ENCODE measurements at regions not wholly inside any gene's neighbourhood (a gene's known extent, or its start where the extent isn't known, plus 50 kb on each side); places are given as distances from the start of the nearest gene placed in this dataset.

- WGBS, 2 donors, result 51 to 59% methylated on average over 4 of the region's 4 CpGs
- H3K9me3 ChIP-seq (ENCODE audit: control insufficient read depth in 2 of 2, insufficient read depth in 1 of 2, low read depth in 1 of 2, low read length in 1 of 2), result no peaks in the 10 kb centered on the region
- H3K4me3 ChIP-seq (ENCODE audit: low read depth in 1 of 2, low read length in 2 of 2), result no peak overlapping the region
- H3K27ac ChIP-seq (ENCODE audit: low read depth in 2 of 2, low read length in 1 of 2), result no peak overlapping the region
- no peaks in the 10 kb centered on the region for H3K4me1 ChIP-seq (ENCODE audit: control insufficient read depth in 2 of 2, insufficient read depth in 2 of 2, low read length in 1 of 2)
- no peaks in the 10 kb centered on the region for H3K36me3 ChIP-seq (ENCODE audit: control insufficient read depth in 2 of 2, insufficient read depth in 2 of 2, low read length in 1 of 2)
- no peaks in the 10 kb centered on the region for H3K27me3 ChIP-seq (ENCODE audit: control insufficient read depth in 1 of 2, insufficient read depth in 2 of 2, low read length in 2 of 2)
Measured at GRCh38 chr9:7536310-7536939, 263.2 kb downstream of the DMAC1 start.

- H3K4me3 ChIP-seq (ENCODE audit: low read depth in 1 of 2, low read length in 2 of 2), result no peak overlapping the region
- no peaks in the 10 kb centered on the region for H3K27me3 ChIP-seq (ENCODE audit: control insufficient read depth in 1 of 2, insufficient read depth in 2 of 2, low read length in 2 of 2)
- H3K27ac ChIP-seq (ENCODE audit: low read depth in 2 of 2, low read length in 1 of 2), result no peak overlapping the region
- 71 to 80% methylated on average over 5 of the region's 5 CpGs for WGBS, 2 donors
- H3K9me3 ChIP-seq (ENCODE audit: control insufficient read depth in 2 of 2, insufficient read depth in 1 of 2, low read depth in 1 of 2, low read length in 1 of 2), result no peaks in the 10 kb centered on the region
- H3K36me3 ChIP-seq (ENCODE audit: control insufficient read depth in 2 of 2, insufficient read depth in 2 of 2, low read length in 1 of 2), result no peaks in the 10 kb centered on the region
- H3K4me1 ChIP-seq (ENCODE audit: control insufficient read depth in 2 of 2, insufficient read depth in 2 of 2, low read length in 1 of 2), result no peaks in the 10 kb centered on the region
Measured at GRCh38 chr9:7534211-7534935, 265.2 kb downstream of the DMAC1 start.

GRCh38 chr9:7533376-7534090, 266.0 kb downstream of the DMAC1 start:
- no peak overlapping the region for H3K27ac ChIP-seq (ENCODE audit: low read depth in 2 of 2, low read length in 1 of 2)
- H3K27me3 ChIP-seq (ENCODE audit: control insufficient read depth in 1 of 2, insufficient read depth in 2 of 2, low read length in 2 of 2), result no peaks in the 10 kb centered on the region
- H3K4me3 ChIP-seq (ENCODE audit: low read depth in 1 of 2, low read length in 2 of 2), result no peak overlapping the region
- no peaks in the 10 kb centered on the region for H3K9me3 ChIP-seq (ENCODE audit: control insufficient read depth in 2 of 2, insufficient read depth in 1 of 2, low read depth in 1 of 2, low read length in 1 of 2)
- no peaks in the 10 kb centered on the region for H3K4me1 ChIP-seq (ENCODE audit: control insufficient read depth in 2 of 2, insufficient read depth in 2 of 2, low read length in 1 of 2)
- H3K36me3 ChIP-seq (ENCODE audit: control insufficient read depth in 2 of 2, insufficient read depth in 2 of 2, low read length in 1 of 2), result no peaks in the 10 kb centered on the region
- WGBS, 2 donors, result 87 to 89% methylated on average over 6 of the region's 6 CpGs

- Histone ChIP-seq H3K27me3 (ENCODE audit: control insufficient read depth in 1 of 2, insufficient read depth in 2 of 2, low read length in 2 of 2) (no peaks in the 10 kb centered on the region), H3K36me3 (ENCODE audit: control insufficient read depth in 2 of 2, insufficient read depth in 2 of 2, low read length in 1 of 2) (no peaks in the 10 kb centered on the region), H3K27ac (ENCODE audit: low read depth in 2 of 2, low read length in 1 of 2) (no peak overlapping the region), H3K4me1 (ENCODE audit: control insufficient read depth in 2 of 2, insufficient read depth in 2 of 2, low read length in 1 of 2) (no peaks in the 10 kb centered on the region), H3K9me3 (ENCODE audit: control insufficient read depth in 2 of 2, insufficient read depth in 1 of 2, low read depth in 1 of 2, low read length in 1 of 2) (no peaks in the 10 kb centered on the region), H3K4me3 (ENCODE audit: low read depth in 1 of 2, low read length in 2 of 2) (no peak overlapping the region)
- 78 to 84% methylated on average over 5 of the region's 5 CpGs for WGBS, 2 donors
Measured at GRCh38 chr9:7523426-7524043, 276.0 kb downstream of the DMAC1 start.

GRCh38 chr9:7520396-7520795, 279.2 kb downstream of the DMAC1 start:
- WGBS, 2 donors, result 64 to 66% methylated on average over 5 of the region's 5 CpGs
- H3K36me3 ChIP-seq (ENCODE audit: control insufficient read depth in 2 of 2, insufficient read depth in 2 of 2, low read length in 1 of 2), result no peaks in the 10 kb centered on the region
- H3K4me3 ChIP-seq (ENCODE audit: low read depth in 1 of 2, low read length in 2 of 2), result no peak overlapping the region
- no peaks in the 10 kb centered on the region for H3K4me1 ChIP-seq (ENCODE audit: control insufficient read depth in 2 of 2, insufficient read depth in 2 of 2, low read length in 1 of 2)
- no peak overlapping the region for H3K27ac ChIP-seq (ENCODE audit: low read depth in 2 of 2, low read length in 1 of 2)
- H3K27me3 ChIP-seq (ENCODE audit: control insufficient read depth in 1 of 2, insufficient read depth in 2 of 2, low read length in 2 of 2), result no peaks in the 10 kb centered on the region
- no peaks in the 10 kb centered on the region for H3K9me3 ChIP-seq (ENCODE audit: control insufficient read depth in 2 of 2, insufficient read depth in 1 of 2, low read depth in 1 of 2, low read length in 1 of 2)

GRCh38 chr9:7516376-7516775, 283.2 kb downstream of the DMAC1 start:
- H3K27me3 ChIP-seq (ENCODE audit: control insufficient read depth in 1 of 2, insufficient read depth in 2 of 2, low read length in 2 of 2), result no peaks in the 10 kb centered on the region
- H3K36me3 ChIP-seq (ENCODE audit: control insufficient read depth in 2 of 2, insufficient read depth in 2 of 2, low read length in 1 of 2), result no peaks in the 10 kb centered on the region
- no peak overlapping the region for H3K4me3 ChIP-seq (ENCODE audit: low read depth in 1 of 2, low read length in 2 of 2)
- H3K4me1 ChIP-seq (ENCODE audit: control insufficient read depth in 2 of 2, insufficient read depth in 2 of 2, low read length in 1 of 2), result no peaks in the 10 kb centered on the region
- WGBS, 2 donors, result 70 to 81% methylated on average over 2 of the region's 2 CpGs
- H3K9me3 ChIP-seq (ENCODE audit: control insufficient read depth in 2 of 2, insufficient read depth in 1 of 2, low read depth in 1 of 2, low read length in 1 of 2), result peaks cover 0 to 2% of the 10 kb centered on the region in 2 donors
- H3K27ac ChIP-seq (ENCODE audit: low read depth in 2 of 2, low read length in 1 of 2), result no peak overlapping the region

- H3K4me3 ChIP-seq (ENCODE audit: low read depth in 1 of 2, low read length in 2 of 2), result no peak overlapping the region
- H3K27me3 ChIP-seq (ENCODE audit: control insufficient read depth in 1 of 2, insufficient read depth in 2 of 2, low read length in 2 of 2), result no peaks in the 10 kb centered on the region
- H3K27ac ChIP-seq (ENCODE audit: low read depth in 2 of 2, low read length in 1 of 2), result no peak overlapping the region
- no peaks in the 10 kb centered on the region for H3K36me3 ChIP-seq (ENCODE audit: control insufficient read depth in 2 of 2, insufficient read depth in 2 of 2, low read length in 1 of 2)
- peaks cover 0 to 2% of the 10 kb centered on the region in 2 donors for H3K9me3 ChIP-seq (ENCODE audit: control insufficient read depth in 2 of 2, insufficient read depth in 1 of 2, low read depth in 1 of 2, low read length in 1 of 2)
- H3K4me1 ChIP-seq (ENCODE audit: control insufficient read depth in 2 of 2, insufficient read depth in 2 of 2, low read length in 1 of 2), result no peaks in the 10 kb centered on the region
- WGBS, 2 donors, result 66 to 70% methylated on average over 7 of the region's 7 CpGs
Measured at GRCh38 chr9:7510199-7510598, 289.4 kb downstream of the DMAC1 start.

- Histone ChIP-seq H3K9me3 (ENCODE audit: control insufficient read depth in 2 of 2, insufficient read depth in 1 of 2, low read depth in 1 of 2, low read length in 1 of 2) (peaks cover 0 to 2% of the 10 kb centered on the region in 2 donors), H3K36me3 (ENCODE audit: control insufficient read depth in 2 of 2, insufficient read depth in 2 of 2, low read length in 1 of 2) (no peaks in the 10 kb centered on the region), H3K4me3 (ENCODE audit: low read depth in 1 of 2, low read length in 2 of 2) (no peak overlapping the region), H3K4me1 (ENCODE audit: control insufficient read depth in 2 of 2, insufficient read depth in 2 of 2, low read length in 1 of 2) (no peaks in the 10 kb centered on the region), H3K27me3 (ENCODE audit: control insufficient read depth in 1 of 2, insufficient read depth in 2 of 2, low read length in 2 of 2) (no peaks in the 10 kb centered on the region), H3K27ac (ENCODE audit: low read depth in 2 of 2, low read length in 1 of 2) (no peak overlapping the region)
- 85 to 87% methylated on average over 7 of the region's 7 CpGs for WGBS, 2 donors
Measured at GRCh38 chr9:7509576-7510145, 289.9 kb downstream of the DMAC1 start.

GRCh38 chr9:7508516-7508915, 291.1 kb downstream of the DMAC1 start:
- Histone ChIP-seq H3K36me3 (ENCODE audit: control insufficient read depth in 2 of 2, insufficient read depth in 2 of 2, low read length in 1 of 2) (no peaks in the 10 kb centered on the region), H3K27ac (ENCODE audit: low read depth in 2 of 2, low read length in 1 of 2) (no peak overlapping the region), H3K4me1 (ENCODE audit: control insufficient read depth in 2 of 2, insufficient read depth in 2 of 2, low read length in 1 of 2) (no peaks in the 10 kb centered on the region), H3K4me3 (ENCODE audit: low read depth in 1 of 2, low read length in 2 of 2) (no peak overlapping the region), H3K9me3 (ENCODE audit: control insufficient read depth in 2 of 2, insufficient read depth in 1 of 2, low read depth in 1 of 2, low read length in 1 of 2) (peaks cover 0 to 2% of the 10 kb centered on the region in 2 donors), H3K27me3 (ENCODE audit: control insufficient read depth in 1 of 2, insufficient read depth in 2 of 2, low read length in 2 of 2) (no peaks in the 10 kb centered on the region)
- WGBS, 2 donors, result 81 to 87% methylated on average over 1 of the region's 1 CpG
